Ectodermal cell (in vitro differentiated cells): ENCODE measurements at regions not wholly inside any gene's neighbourhood (a gene's known extent, or its start where the extent isn't known, plus 50 kb on each side); places are given as distances from the start of the nearest gene placed in this dataset.

Experiments
- H3K27ac ChIP-seq: 2 replicates; pipeline ENCODE4 v1.7.0; 2013; ENCODE audit warnings: mild to moderate bottlenecking, low read depth, low read length; ENCODE audit not compliant: insufficient read depth, poor library complexity, severe bottlenecking
- H3K27me3 ChIP-seq: 2 replicates; pipeline ENCODE4 v1.7.0; 2013; ENCODE audit warnings: mild to moderate bottlenecking, low read length; ENCODE audit not compliant: insufficient read depth, control insufficient read depth, poor library complexity, severe bottlenecking
- H3K36me3 ChIP-seq: one replicate; pipeline ENCODE4 v1.7.0; 2013; ENCODE audit warnings: low read length; ENCODE audit not compliant: control insufficient read depth, insufficient read depth
- H3K4me1 ChIP-seq: one replicate; pipeline ENCODE4 v1.7.0; 2013; ENCODE audit warnings: low read length; ENCODE audit not compliant: control insufficient read depth, insufficient read depth
- H3K4me3 ChIP-seq: 2 replicates; pipeline ENCODE4 v1.7.0; 2013; ENCODE audit warnings: low read depth, low read length, control low read depth; ENCODE audit not compliant: insufficient read depth
- H3K9me3 ChIP-seq: 2 replicates; pipeline ENCODE4 v1.7.0; 2013; ENCODE audit warnings: mild to moderate bottlenecking, low read length, moderate library complexity; ENCODE audit not compliant: control insufficient read depth
- WGBS, 2 experiments: methylation state at CpG; one replicate each; pipeline ENCODE4 v1.1.7; 2013; ENCODE audit warnings: missing lambda C conversion rate in 2 of 2; 5-methylcytosine and 5-hydroxymethylcytosine counted together

GRCh38 chr5:104361932-104362331 lies 799.3 kb upstream of the NUDT12 start:
- Histone ChIP-seq H3K27ac (no peak overlapping the region), H3K4me3 (no peak overlapping the region), H3K36me3 (no peaks in the 10 kb centered on the region), H3K4me1 (no peaks in the 10 kb centered on the region), H3K27me3 (no peaks in the 10 kb centered on the region), H3K9me3 (no peaks in the 10 kb centered on the region)
- WGBS, 2 experiments = 81 to 89% methylated on average over 5 of the region's 5 CpGs

GRCh38 chr5:104355350-104355749 lies 792.8 kb upstream of the NUDT12 start:
- H3K4me1 ChIP-seq = peaks cover 5% of the 10 kb centered on the region
- H3K36me3 ChIP-seq = no peaks in the 10 kb centered on the region
- peak overlapping the region; percentile 16 for H3K27ac ChIP-seq
- H3K27me3 ChIP-seq = no peaks in the 10 kb centered on the region
- WGBS, 2 experiments = 72 to 83% methylated on average over 3 to 4 of the region's 4 CpGs
- H3K4me3 ChIP-seq = no peak overlapping the region
- no peaks in the 10 kb centered on the region for H3K9me3 ChIP-seq

- 87 to 91% methylated on average over 4 of the region's 4 CpGs for WGBS, 2 experiments
- Histone ChIP-seq H3K4me1 (peaks cover 5% of the 10 kb centered on the region), H3K4me3 (no peak overlapping the region), H3K9me3 (no peaks in the 10 kb centered on the region), H3K27ac (no peak overlapping the region), H3K27me3 (no peaks in the 10 kb centered on the region), H3K36me3 (no peaks in the 10 kb centered on the region)
Measured at GRCh38 chr5:104353371-104353770, 790.8 kb upstream of the NUDT12 start.

- no CpG with 5 or more reads among the region's 1 CpG for WGBS, 2 experiments
- Histone ChIP-seq H3K9me3 (no peaks in the 10 kb centered on the region), H3K4me1 (peaks cover 5% of the 10 kb centered on the region), H3K27ac (no peak overlapping the region), H3K36me3 (no peaks in the 10 kb centered on the region), H3K27me3 (no peaks in the 10 kb centered on the region), H3K4me3 (no peak overlapping the region)
Measured at GRCh38 chr5:104352954-104353353, 790.4 kb upstream of the NUDT12 start.

- no peaks in the 10 kb centered on the region for H3K27me3 ChIP-seq
- H3K36me3 ChIP-seq = no peaks in the 10 kb centered on the region
- H3K4me3 ChIP-seq = no peak overlapping the region
- no CpG with 5 or more reads among the region's 1 CpG for WGBS, 2 experiments
- no peak overlapping the region for H3K27ac ChIP-seq
- H3K9me3 ChIP-seq = no peaks in the 10 kb centered on the region
- no peaks in the 10 kb centered on the region for H3K4me1 ChIP-seq
Measured at GRCh38 chr5:104347119-104347708, 784.6 kb upstream of the NUDT12 start.

GRCh38 chr5:104345222-104346016 lies 782.8 kb upstream of the NUDT12 start:
- no peak overlapping the region for H3K27ac ChIP-seq
- H3K27me3 ChIP-seq = no peaks in the 10 kb centered on the region
- no peaks in the 10 kb centered on the region for H3K4me1 ChIP-seq
- WGBS, 2 experiments = 86 to 88% methylated on average over 7 of the region's 7 CpGs
- no peaks in the 10 kb centered on the region for H3K9me3 ChIP-seq
- H3K4me3 ChIP-seq = no peak overlapping the region
- H3K36me3 ChIP-seq = no peaks in the 10 kb centered on the region

- no peaks in the 10 kb centered on the region for H3K4me1 ChIP-seq
- 86 to 88% methylated on average over 1 of the region's 2 CpGs for WGBS, 2 experiments
- no peaks in the 10 kb centered on the region for H3K36me3 ChIP-seq
- H3K27me3 ChIP-seq = no peaks in the 10 kb centered on the region
- no peak overlapping the region for H3K27ac ChIP-seq
- H3K4me3 ChIP-seq = no peak overlapping the region
- no peaks in the 10 kb centered on the region for H3K9me3 ChIP-seq
Measured at GRCh38 chr5:104344809-104345208, 782.2 kb upstream of the NUDT12 start.

GRCh38 chr5:104327801-104328200 lies 765.2 kb upstream of the NUDT12 start:
- Histone ChIP-seq H3K4me3 (no peak overlapping the region), H3K36me3 (no peaks in the 10 kb centered on the region), H3K9me3 (no peaks in the 10 kb centered on the region), H3K27ac (no peak overlapping the region), H3K4me1 (no peaks in the 10 kb centered on the region), H3K27me3 (no peaks in the 10 kb centered on the region)
- 76 to 93% methylated on average over 1 of the region's 1 CpG for WGBS, 2 experiments

- H3K36me3 ChIP-seq = no peaks in the 10 kb centered on the region
- H3K4me1 ChIP-seq = no peaks in the 10 kb centered on the region
- H3K27me3 ChIP-seq = no peaks in the 10 kb centered on the region
- H3K4me3 ChIP-seq = no peak overlapping the region
- no peaks in the 10 kb centered on the region for H3K9me3 ChIP-seq
- no peak overlapping the region for H3K27ac ChIP-seq
Measured at GRCh38 chr5:104326966-104327365, 764.4 kb upstream of the NUDT12 start.

- H3K27me3 ChIP-seq = no peaks in the 10 kb centered on the region
- H3K4me1 ChIP-seq = no peaks in the 10 kb centered on the region
- no CpG with 5 or more reads among the region's 2 CpGs for whole genome bisulfite sequencing, 2 experiments
- no peak overlapping the region for H3K4me3 ChIP-seq
- no peaks in the 10 kb centered on the region for H3K36me3 ChIP-seq
- no peaks in the 10 kb centered on the region for H3K9me3 ChIP-seq
- H3K27ac ChIP-seq = no peak overlapping the region
Measured at GRCh38 chr5:104325356-104325755, 762.8 kb upstream of the NUDT12 start.
